SK-N-SH treated with all-trans-retinoic acid at 6 μM for 48 hours (cell line): ENCODE measurements at regions not wholly inside any gene's neighbourhood (a gene's known extent, or its start where the extent isn't known, plus 50 kb on each side); places are given as distances from the start of the nearest gene placed in this dataset.

Source experiments
- ESRRG ChIP-seq: fragments of 250-450 bp; sonication (Bioruptor Pico); IDR thresholded peaks from 2 replicates; pipeline ENCODE4 v1.6.1; 2021; ENCODE audit warnings: mild to moderate bottlenecking
- OSR1 ChIP-seq: fragments of 250-450 bp; sonication (Bioruptor Pico); IDR thresholded peaks from 2 replicates; pipeline ENCODE4 v1.8.0; 2022; ENCODE audit warnings: moderate library complexity, mild to moderate bottlenecking, inconsistent platforms
- PATZ1 ChIP-seq: fragments of 250-450 bp; sonication (Bioruptor Pico); IDR thresholded peaks from 2 replicates; pipeline ENCODE4 v1.8.0; 2020; ENCODE audit warnings: mild to moderate bottlenecking, moderate library complexity, borderline replicate concordance
- TCF4 ChIP-seq: fragments of 250-450 bp; sonication (Bioruptor Pico); IDR thresholded peaks from 2 replicates; pipeline ENCODE4 v1.8.0; 2021; ENCODE audit warnings: mild to moderate bottlenecking, moderate library complexity, borderline replicate concordance
- ZC3H10 ChIP-seq: fragments of 250-450 bp; sonication (Bioruptor Pico); IDR thresholded peaks from 2 replicates; pipeline ENCODE4 v1.5.1; 2021; ENCODE audit warnings: mild to moderate bottlenecking, moderate library complexity
- ZFP30 ChIP-seq: fragments of 450-650 bp; formaldehyde crosslinking; IDR thresholded peaks from 2 replicates; pipeline ENCODE4 v1.5.0; 2022; ENCODE audit warnings: mild to moderate bottlenecking, moderate library complexity

DNA sequence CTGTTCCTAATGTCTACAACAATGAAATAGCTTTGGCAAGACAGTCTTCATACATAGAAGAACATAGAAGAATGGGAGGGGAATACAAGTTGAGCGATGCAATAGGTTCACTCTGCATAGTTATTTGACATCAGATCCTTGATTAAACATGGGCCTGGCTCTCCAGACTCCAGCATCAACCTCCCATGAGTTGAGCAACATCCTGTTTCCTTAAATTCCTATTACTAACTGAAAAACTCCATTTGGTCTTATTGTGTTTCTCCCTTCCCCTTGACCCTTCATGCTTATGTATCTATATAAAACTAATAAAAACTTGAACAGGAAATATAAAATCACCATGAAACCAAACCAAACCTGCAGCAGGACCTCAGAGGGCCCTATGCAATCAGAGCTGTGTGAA, 304.5 kb upstream of the SATB1 start:
- no peak for TF ChIP-seq OSR1 (CRISPR knock-in tag)
- TF ChIP-seq ESRRG (CRISPR knock-in tag): no peak
- no peak for TF ChIP-seq ZC3H10
- no peak for TF ChIP-seq ZFP30 (CRISPR knock-in tag)
- no peak for TF ChIP-seq TCF4 (CRISPR knock-in tag)
- no peak for TF ChIP-seq PATZ1
